Fibroblast of lung (primary cell): ENCODE measurements at regions not wholly inside any gene's neighbourhood (a gene's known extent, or its start where the extent isn't known, plus 50 kb on each side); places are given as distances from the start of the nearest gene placed in this dataset.

ENCODE experiments used
- DNase-seq, 2 donors: peaks; one replicate each; pipeline versions ENCODE4 v3.0.0 to v3.0.0-alpha.2; 2010; ENCODE audit warnings: low read depth in 2 of 2
- H2AFZ ChIP-seq: 2 replicates; pipeline ENCODE4 v1.5.1; 2012; ENCODE audit warnings: low read length, control low read depth, inconsistent platforms
- H3K27ac ChIP-seq: 2 replicates; pipeline ENCODE4 v1.5.1; 2011; ENCODE audit warnings: low read length, control low read depth; ENCODE audit not compliant: insufficient read depth
- H3K27me3 ChIP-seq: 2 replicates; pipeline ENCODE4 v1.5.1; 2011; ENCODE audit warnings: mild to moderate bottlenecking, low read length; ENCODE audit not compliant: control insufficient read depth, insufficient read depth
- H3K36me3 ChIP-seq: 2 replicates; pipeline ENCODE4 v1.5.1; 2011; ENCODE audit warnings: low read length; ENCODE audit not compliant: control insufficient read depth, insufficient read depth
- H3K4me1 ChIP-seq: 2 replicates; pipeline ENCODE4 v1.5.1; 2011; ENCODE audit warnings: low read length; ENCODE audit not compliant: control insufficient read depth, insufficient read depth; ENCODE audit errors: extremely low read depth
- H3K4me2 ChIP-seq: 2 replicates; pipeline ENCODE4 v1.5.1; 2011; ENCODE audit warnings: low read length, control low read depth; ENCODE audit not compliant: insufficient read depth; ENCODE audit errors: extremely low read depth
- H3K4me3 ChIP-seq, 4 experiments: fragments of 200-600 bp in 1 of 4; sonication (generic) in 1 of 4; replicated peaks in 1 of 4; 2 replicates each; pipeline ENCODE4 v1.5.1; 2011 to 2016; ENCODE audit warnings: low read length in 4 of 4, low read depth in 3 of 4, mild to moderate bottlenecking in 3 of 4, control low read depth in 2 of 4, inconsistent platforms in 1 of 4, mixed read lengths in 1 of 4; ENCODE audit not compliant: insufficient read depth in 1 of 4; ENCODE audit errors: control extremely low read depth in 1 of 4
- H3K79me2 ChIP-seq: 2 replicates; pipeline ENCODE4 v1.5.1; 2012; ENCODE audit warnings: mild to moderate bottlenecking, low read length, inconsistent platforms; ENCODE audit not compliant: control insufficient read depth, insufficient read depth
- H3K9ac ChIP-seq: 2 replicates; pipeline ENCODE4 v1.5.1; 2011; ENCODE audit warnings: mild to moderate bottlenecking, low read length, control low read depth; ENCODE audit not compliant: insufficient read depth
- H3K9me3 ChIP-seq: 2 replicates; pipeline ENCODE4 v1.5.1; 2012; ENCODE audit warnings: low read depth, low read length; ENCODE audit not compliant: control insufficient read depth, insufficient read depth
- H4K20me1 ChIP-seq: 2 replicates; pipeline ENCODE4 v1.5.1; 2011; ENCODE audit warnings: low read length; ENCODE audit not compliant: control insufficient read depth, insufficient read depth; ENCODE audit errors: extremely low read depth
- CTCF ChIP-seq, 2 donors: IDR thresholded peaks in 1 of 2; conservative IDR thresholded peaks in 1 of 2; 1 replicate in 1 of 2; 2 replicates in 1 of 2; pipeline ENCODE4 v1.5.1; 2011 to 2012; ENCODE audit warnings: low read length in 2 of 2, control low read depth in 1 of 2, inconsistent platforms in 1 of 2, low read depth in 1 of 2, mild to moderate bottlenecking in 1 of 2
- EZH2 ChIP-seq: IDR thresholded peaks from 2 replicates; pipeline ENCODE4 v1.5.1; 2012; ENCODE audit warnings: low read length, control low read depth, mild to moderate bottlenecking; ENCODE audit errors: missing control alignments

- Histone ChIP-seq H3K4me3 (no peak overlapping the region), H2AFZ (no peak overlapping the region), H3K4me1 (no peaks in the 10 kb centered on the region), H3K9ac (no peak overlapping the region), H3K27me3 (no peaks in the 10 kb centered on the region), H3K79me2 (no peaks in the 10 kb centered on the region), H3K27ac (no peak overlapping the region), H3K9me3 (no peaks in the 10 kb centered on the region), H3K36me3 (no peaks in the 10 kb centered on the region), H4K20me1 (no peaks in the 10 kb centered on the region), H3K4me2 (no peak overlapping the region)
- TF ChIP-seq CTCF (conservative IDR thresholded peaks at IDR 0.05 in 1 of 2, IDR thresholded peaks at IDR 0.05 in 1 of 2; ENCODE audit: low read depth in 1 of 2, low read length in 2 of 2) = no peak
- TF ChIP-seq EZH2 = no peak
- no peak for DNase-seq
Observed at GRCh38 chr11:28536504-28537267, 428.5 kb downstream of the METTL15 start.

GRCh38 chr11:28535677-28536076 lies 427.5 kb downstream of the METTL15 start:
- Histone ChIP-seq H3K4me1 (no peaks in the 10 kb centered on the region), H3K27ac (no peak overlapping the region), H2AFZ (no peak overlapping the region), H3K9ac (no peak overlapping the region), H3K79me2 (no peaks in the 10 kb centered on the region), H3K27me3 (no peaks in the 10 kb centered on the region), H3K9me3 (no peaks in the 10 kb centered on the region), H3K4me3 (no peak overlapping the region), H3K36me3 (no peaks in the 10 kb centered on the region), H3K4me2 (no peak overlapping the region), H4K20me1 (no peaks in the 10 kb centered on the region)
- no peak for DNase-seq
- TF ChIP-seq EZH2 (no peak), CTCF (conservative IDR thresholded peaks at IDR 0.05 in 1 of 2, IDR thresholded peaks at IDR 0.05 in 1 of 2; ENCODE audit: low read depth in 1 of 2, low read length in 2 of 2) (no peak)

- Histone ChIP-seq H3K27ac (no peak overlapping the region), H3K27me3 (no peaks in the 10 kb centered on the region), H4K20me1 (no peaks in the 10 kb centered on the region), H3K4me2 (no peak overlapping the region), H3K9me3 (no peaks in the 10 kb centered on the region), H2AFZ (no peak overlapping the region), H3K79me2 (no peaks in the 10 kb centered on the region), H3K36me3 (no peaks in the 10 kb centered on the region), H3K9ac (no peak overlapping the region), H3K4me1 (no peaks in the 10 kb centered on the region), H3K4me3 (no peak overlapping the region)
- DNase-seq = peak; percentile 65 to 82
- peak; percentile 35 to 36 for TF ChIP-seq CTCF (conservative IDR thresholded peaks at IDR 0.05 in 1 of 2, IDR thresholded peaks at IDR 0.05 in 1 of 2; ENCODE audit: low read depth in 1 of 2, low read length in 2 of 2)
- TF ChIP-seq EZH2 = no peak
Observed at GRCh38 chr11:28529540-28530410, 421.6 kb downstream of the METTL15 start.
